ENCODE measurements at regions not wholly inside any gene's neighbourhood (a gene's known extent, or its start where the extent isn't known, plus 50 kb on each side); places are given as distances from the start of the nearest gene placed in this dataset.

DNA sequence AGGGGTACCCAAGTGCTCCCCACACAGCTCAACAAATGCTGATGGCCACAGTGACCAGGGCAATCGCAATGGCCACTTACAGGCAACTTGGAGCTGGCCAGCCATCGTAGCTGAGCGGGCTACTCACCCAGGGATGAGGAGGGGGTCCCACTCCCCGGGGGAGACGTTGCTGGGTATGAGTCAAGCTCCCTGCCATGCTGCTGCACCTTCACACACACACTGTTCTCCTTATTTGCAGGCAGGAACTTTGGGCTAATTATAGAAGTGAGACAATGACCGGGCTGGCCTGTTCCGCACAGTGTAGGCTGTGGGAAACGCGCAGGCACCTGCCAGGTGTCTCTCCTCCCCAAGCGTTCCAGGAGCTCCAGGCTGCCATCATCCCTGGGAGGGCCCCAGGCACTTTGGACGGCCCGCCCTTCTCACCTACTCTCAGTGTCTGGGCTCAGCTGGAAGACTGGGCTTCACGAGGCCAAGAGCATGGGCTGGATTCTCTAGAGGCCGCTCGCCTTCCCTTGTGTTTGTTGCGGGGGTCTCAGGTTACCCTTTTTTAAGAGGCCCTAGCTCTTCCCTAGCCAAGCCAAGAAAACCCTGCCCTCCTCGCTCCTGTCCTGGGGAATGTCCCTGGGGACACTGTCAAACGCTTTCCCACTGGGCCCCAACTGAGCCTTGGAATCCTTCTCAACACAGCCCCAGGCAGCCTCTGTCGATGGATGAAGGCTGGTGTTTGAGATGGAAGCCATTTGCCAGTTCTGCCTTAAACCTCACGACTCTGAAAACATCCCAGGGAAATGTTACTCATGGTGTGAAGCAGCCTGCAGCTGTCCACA, 73.0 kb downstream of the RTL6 start:
- no peaks in the 10 kb centered on the region for H4K20me1 ChIP-seq (ENCODE audit: insufficient read depth, low read length)
- no peak overlapping the region for H3K4me2 ChIP-seq (ENCODE audit: low read length)
- H3K9me2 ChIP-seq (ENCODE audit: insufficient read depth, low read length), result no peaks in the 10 kb centered on the region
- intact Hi-C loops (cut with micrococcal nuclease; ENCODE audit: unreplicated experiment), result no loop called here
- no TSS peak for BruUV-seq (replicated peaks)
- DNase-seq (ENCODE audit: low spot score), result no peak
- no peaks in the 10 kb centered on the region for H3K79me2 ChIP-seq (ENCODE audit: insufficient read depth, low read depth, low read length)
- CTCF ChIA-PET (ENCODE audit: unreplicated experiment), result no interaction called here
- no peaks in the 10 kb centered on the region for H3K9me3 ChIP-seq (ENCODE audit: low read length)
- POLR2A ChIA-PET, result no interaction called here
- no peak overlapping the region for H3K27ac ChIP-seq (ENCODE audit: low read depth, low read length, poor library complexity, severe bottlenecking)
- TF ChIP-seq EZH2phosphoT487 (IDR thresholded peaks at IDR 0.05; ENCODE audit: borderline replicate concordance, low read depth, low read length), result no peak
- TF ChIP-seq, protein P1, sequence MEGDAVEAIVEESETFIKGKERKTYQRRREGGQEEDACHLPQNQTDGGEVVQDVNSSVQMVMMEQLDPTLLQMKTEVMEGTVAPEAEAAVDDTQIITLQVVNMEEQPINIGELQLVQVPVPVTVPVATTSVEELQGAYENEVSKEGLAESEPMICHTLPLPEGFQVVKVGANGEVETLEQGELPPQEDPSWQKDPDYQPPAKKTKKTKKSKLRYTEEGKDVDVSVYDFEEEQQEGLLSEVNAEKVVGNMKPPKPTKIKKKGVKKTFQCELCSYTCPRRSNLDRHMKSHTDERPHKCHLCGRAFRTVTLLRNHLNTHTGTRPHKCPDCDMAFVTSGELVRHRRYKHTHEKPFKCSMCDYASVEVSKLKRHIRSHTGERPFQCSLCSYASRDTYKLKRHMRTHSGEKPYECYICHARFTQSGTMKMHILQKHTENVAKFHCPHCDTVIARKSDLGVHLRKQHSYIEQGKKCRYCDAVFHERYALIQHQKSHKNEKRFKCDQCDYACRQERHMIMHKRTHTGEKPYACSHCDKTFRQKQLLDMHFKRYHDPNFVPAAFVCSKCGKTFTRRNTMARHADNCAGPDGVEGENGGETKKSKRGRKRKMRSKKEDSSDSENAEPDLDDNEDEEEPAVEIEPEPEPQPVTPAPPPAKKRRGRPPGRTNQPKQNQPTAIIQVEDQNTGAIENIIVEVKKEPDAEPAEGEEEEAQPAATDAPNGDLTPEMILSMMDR (conservative IDR thresholded peaks at IDR 0.05; ENCODE audit: low read length), result no peak
- no peak overlapping the region for H3K4me3 ChIP-seq (ENCODE audit: low read depth, low read length, poor library complexity, severe bottlenecking)
- H3K36me3 ChIP-seq (ENCODE audit: insufficient read depth, low read length), result no peaks in the 10 kb centered on the region
- no peaks in the 10 kb centered on the region for H3K4me1 ChIP-seq (ENCODE audit: insufficient read depth, low read length, poor library complexity, severe bottlenecking)
- no peak overlapping the region for H2AFZ ChIP-seq (ENCODE audit: low read length)

DNA sequence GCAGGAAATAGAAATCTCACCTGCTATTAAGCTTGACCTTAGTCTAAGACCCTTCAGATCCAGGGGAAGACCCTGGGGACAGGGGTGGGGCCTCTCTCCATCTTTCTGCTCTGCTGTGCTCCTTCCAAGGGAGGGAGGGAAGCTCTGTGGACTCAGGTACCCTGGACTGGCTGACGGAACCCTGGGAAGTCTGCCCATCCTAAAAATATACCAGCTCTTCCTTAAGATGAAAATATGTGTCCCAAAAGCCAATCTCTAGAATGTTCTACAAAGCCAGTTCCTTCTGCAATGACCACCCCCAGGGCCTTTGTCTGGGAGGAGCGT, 73.7 kb downstream of the RTL6 start:
- TF ChIP-seq, protein P1 (conservative IDR thresholded peaks at IDR 0.05; ENCODE audit: low read length), result no peak
- no peak for TF ChIP-seq EZH2phosphoT487 (IDR thresholded peaks at IDR 0.05; ENCODE audit: borderline replicate concordance, low read depth, low read length)
- ChIA-PET CTCF (ENCODE audit: unreplicated experiment) (no interaction called here), POLR2A (no interaction called here)

DNA sequence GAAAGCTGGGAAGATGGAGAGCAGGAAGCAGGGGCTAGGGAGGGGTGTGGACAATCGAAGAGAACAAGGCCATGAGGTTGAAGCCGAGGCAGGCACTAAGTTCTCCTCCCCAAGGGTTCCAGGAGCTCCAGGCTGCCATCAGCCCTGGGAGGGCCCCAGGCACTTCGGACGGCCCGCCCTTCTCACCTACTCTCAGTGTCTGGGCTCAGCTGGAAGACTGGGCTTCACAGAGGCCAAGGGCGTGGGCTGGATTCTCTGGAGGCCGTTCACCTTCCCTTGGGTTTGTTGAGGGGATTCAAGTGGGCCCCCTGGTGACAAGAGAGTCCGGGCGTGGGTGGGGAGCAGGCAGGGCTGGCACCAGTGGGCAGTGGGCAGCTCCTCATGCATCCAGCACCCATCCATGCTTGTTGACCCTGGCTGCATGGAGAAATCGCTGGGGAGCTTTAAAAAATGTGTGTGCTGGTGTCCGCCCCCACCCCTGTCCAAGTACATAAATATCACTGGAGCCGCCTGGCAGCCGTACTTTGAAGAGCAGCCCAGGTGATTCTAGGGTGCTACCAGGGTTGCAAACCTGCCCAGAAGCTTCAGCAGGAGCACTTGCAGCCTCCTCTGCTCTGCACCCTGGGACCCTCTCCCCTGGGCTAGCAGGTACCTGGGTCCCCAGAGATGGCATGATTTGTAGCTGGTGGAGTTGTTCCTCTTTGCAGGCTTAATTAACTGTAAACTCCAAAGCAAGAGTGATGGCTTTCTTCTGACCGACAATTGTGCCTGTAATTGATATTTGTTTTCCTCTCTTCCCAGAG, 74.3 kb downstream of the RTL6 start:
- ChIA-PET POLR2A (no interaction called here), CTCF (ENCODE audit: unreplicated experiment) (no interaction called here)
- Histone ChIP-seq H3K4me3 (ENCODE audit: low read depth, low read length, poor library complexity, severe bottlenecking) (no peak overlapping the region), H3K27ac (ENCODE audit: low read depth, low read length, poor library complexity, severe bottlenecking) (no peak overlapping the region), H3K36me3 (ENCODE audit: insufficient read depth, low read length) (no peaks in the 10 kb centered on the region), H3K79me2 (ENCODE audit: insufficient read depth, low read depth, low read length) (no peaks in the 10 kb centered on the region), H3K4me2 (ENCODE audit: low read length) (no peak overlapping the region), H4K20me1 (ENCODE audit: insufficient read depth, low read length) (no peaks in the 10 kb centered on the region), H3K9me3 (ENCODE audit: low read length) (no peaks in the 10 kb centered on the region), H3K9me2 (ENCODE audit: insufficient read depth, low read length) (no peaks in the 10 kb centered on the region), H3K4me1 (ENCODE audit: insufficient read depth, low read length, poor library complexity, severe bottlenecking) (no peaks in the 10 kb centered on the region), H2AFZ (ENCODE audit: low read length) (no peak overlapping the region)
- no peak for TF ChIP-seq EZH2phosphoT487 (IDR thresholded peaks at IDR 0.05; ENCODE audit: borderline replicate concordance, low read depth, low read length)
- TF ChIP-seq, protein P1 (conservative IDR thresholded peaks at IDR 0.05; ENCODE audit: low read length), result no peak
- intact Hi-C loops (cut with micrococcal nuclease; ENCODE audit: unreplicated experiment), result no loop called here
- BruUV-seq (replicated peaks), result no TSS peak
- no peak for DNase-seq (ENCODE audit: low spot score)

More for the DNA sequence above, 73.7 kb downstream of the RTL6 start:
- intact Hi-C loops (cut with micrococcal nuclease; ENCODE audit: unreplicated experiment), result no loop called here
- no TSS peak for BruUV-seq (replicated peaks)
- Histone ChIP-seq H3K36me3 (ENCODE audit: insufficient read depth, low read length) (no peaks in the 10 kb centered on the region), H3K9me2 (ENCODE audit: insufficient read depth, low read length) (no peaks in the 10 kb centered on the region), H3K4me3 (ENCODE audit: low read depth, low read length, poor library complexity, severe bottlenecking) (no peak overlapping the region), H3K27ac (ENCODE audit: low read depth, low read length, poor library complexity, severe bottlenecking) (no peak overlapping the region), H2AFZ (ENCODE audit: low read length) (no peak overlapping the region), H3K4me1 (ENCODE audit: insufficient read depth, low read length, poor library complexity, severe bottlenecking) (no peaks in the 10 kb centered on the region), H4K20me1 (ENCODE audit: insufficient read depth, low read length) (no peaks in the 10 kb centered on the region), H3K79me2 (ENCODE audit: insufficient read depth, low read depth, low read length) (no peaks in the 10 kb centered on the region), H3K9me3 (ENCODE audit: low read length) (no peaks in the 10 kb centered on the region), H3K4me2 (ENCODE audit: low read length) (no peak overlapping the region)
- DNase-seq (ENCODE audit: low spot score), result no peak

All from OCI-LY7 (cell line).